ENCODE measurements at regions not wholly inside any gene's neighbourhood (a gene's known extent, or its start where the extent isn't known, plus 50 kb on each side); places are given as distances from the start of the nearest gene placed in this dataset.

DNA sequence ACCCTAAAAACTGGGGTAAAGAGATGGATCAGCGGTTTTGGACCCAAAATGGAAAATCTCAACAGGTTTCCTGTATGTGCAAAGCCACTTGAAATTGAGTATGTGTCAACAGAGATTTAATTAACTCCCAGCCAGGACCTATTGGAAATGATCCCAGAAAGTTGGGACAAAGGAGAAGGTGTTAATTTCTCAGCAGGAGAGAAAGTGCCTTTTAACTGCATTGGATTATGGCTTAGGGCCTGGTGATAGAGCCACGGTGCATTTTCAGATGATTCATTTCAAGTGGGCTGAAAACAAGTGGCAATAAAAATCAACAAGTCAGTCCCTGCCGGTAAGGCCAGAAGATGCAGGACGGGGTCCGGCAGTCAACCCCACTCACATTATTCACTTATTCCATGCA is 80.2 kb upstream of the BCL11A start:
- Histone ChIP-seq H3K36me3 (ENCODE audit: control insufficient read depth in 2 of 2, insufficient read depth in 1 of 2, low read length in 2 of 2) (no peaks in the 10 kb centered on the region), H3K9me3 (ENCODE audit: control insufficient read depth, insufficient read depth, low read depth, low read length) (no peaks in the 10 kb centered on the region), H3K4me1 (ENCODE audit: control insufficient read depth, insufficient read depth, low read length) (no peaks in the 10 kb centered on the region), H3K27ac (ENCODE audit: extremely low read depth, low read depth, low read length) (no peak overlapping the region), H3K4me3 (ENCODE audit: low read depth, low read length) (no peak overlapping the region)
- ChIA-PET POLR2A (no interaction called here), CTCF (interaction anchor here (1.0 to 1.1 kb wide), 2 partner anchors 9 to 74 kb away, joined by 6 to 8 read pairs; no protein-coding TSS in a partner anchor)
- TF ChIP-seq, protein P1, sequence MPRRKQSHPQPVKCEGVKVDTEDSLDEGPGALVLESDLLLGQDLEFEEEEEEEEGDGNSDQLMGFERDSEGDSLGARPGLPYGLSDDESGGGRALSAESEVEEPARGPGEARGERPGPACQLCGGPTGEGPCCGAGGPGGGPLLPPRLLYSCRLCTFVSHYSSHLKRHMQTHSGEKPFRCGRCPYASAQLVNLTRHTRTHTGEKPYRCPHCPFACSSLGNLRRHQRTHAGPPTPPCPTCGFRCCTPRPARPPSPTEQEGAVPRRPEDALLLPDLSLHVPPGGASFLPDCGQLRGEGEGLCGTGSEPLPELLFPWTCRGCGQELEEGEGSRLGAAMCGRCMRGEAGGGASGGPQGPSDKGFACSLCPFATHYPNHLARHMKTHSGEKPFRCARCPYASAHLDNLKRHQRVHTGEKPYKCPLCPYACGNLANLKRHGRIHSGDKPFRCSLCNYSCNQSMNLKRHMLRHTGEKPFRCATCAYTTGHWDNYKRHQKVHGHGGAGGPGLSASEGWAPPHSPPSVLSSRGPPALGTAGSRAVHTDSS (tag by site-specific recombination; IDR thresholded peaks at IDR 0.05): no peak
- no peak for TF ChIP-seq ZNF221 (tag by site-specific recombination; IDR thresholded peaks at IDR 0.05; ENCODE audit: borderline replicate concordance)
- TF ChIP-seq, protein P2, sequence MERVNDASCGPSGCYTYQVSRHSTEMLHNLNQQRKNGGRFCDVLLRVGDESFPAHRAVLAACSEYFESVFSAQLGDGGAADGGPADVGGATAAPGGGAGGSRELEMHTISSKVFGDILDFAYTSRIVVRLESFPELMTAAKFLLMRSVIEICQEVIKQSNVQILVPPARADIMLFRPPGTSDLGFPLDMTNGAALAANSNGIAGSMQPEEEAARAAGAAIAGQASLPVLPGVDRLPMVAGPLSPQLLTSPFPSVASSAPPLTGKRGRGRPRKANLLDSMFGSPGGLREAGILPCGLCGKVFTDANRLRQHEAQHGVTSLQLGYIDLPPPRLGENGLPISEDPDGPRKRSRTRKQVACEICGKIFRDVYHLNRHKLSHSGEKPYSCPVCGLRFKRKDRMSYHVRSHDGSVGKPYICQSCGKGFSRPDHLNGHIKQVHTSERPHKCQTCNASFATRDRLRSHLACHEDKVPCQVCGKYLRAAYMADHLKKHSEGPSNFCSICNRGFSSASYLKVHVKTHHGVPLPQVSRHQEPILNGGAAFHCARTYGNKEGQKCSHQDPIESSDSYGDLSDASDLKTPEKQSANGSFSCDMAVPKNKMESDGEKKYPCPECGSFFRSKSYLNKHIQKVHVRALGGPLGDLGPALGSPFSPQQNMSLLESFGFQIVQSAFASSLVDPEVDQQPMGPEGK (tag by site-specific recombination; IDR thresholded peaks at IDR 0.05): peak; percentile 51; the same call in 1 of the 2 replicates
- no peak for TF ChIP-seq KLF7 (tag by site-specific recombination; IDR thresholded peaks at IDR 0.05; ENCODE audit: borderline replicate concordance)
- TF ChIP-seq ZBTB8A (tag by site-specific recombination; IDR thresholded peaks at IDR 0.05): peak; percentile 46; the same call in 1 of the 2 replicates
- TF ChIP-seq, protein P3, sequence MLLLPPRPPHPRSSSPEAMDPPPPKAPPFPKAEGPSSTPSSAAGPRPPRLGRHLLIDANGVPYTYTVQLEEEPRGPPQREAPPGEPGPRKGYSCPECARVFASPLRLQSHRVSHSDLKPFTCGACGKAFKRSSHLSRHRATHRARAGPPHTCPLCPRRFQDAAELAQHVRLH (tag by site-specific recombination; IDR thresholded peaks at IDR 0.05): 0 out of 2 replicates have a peak, but pooled peaks have one; percentile 23
- TF ChIP-seq, protein P4, sequence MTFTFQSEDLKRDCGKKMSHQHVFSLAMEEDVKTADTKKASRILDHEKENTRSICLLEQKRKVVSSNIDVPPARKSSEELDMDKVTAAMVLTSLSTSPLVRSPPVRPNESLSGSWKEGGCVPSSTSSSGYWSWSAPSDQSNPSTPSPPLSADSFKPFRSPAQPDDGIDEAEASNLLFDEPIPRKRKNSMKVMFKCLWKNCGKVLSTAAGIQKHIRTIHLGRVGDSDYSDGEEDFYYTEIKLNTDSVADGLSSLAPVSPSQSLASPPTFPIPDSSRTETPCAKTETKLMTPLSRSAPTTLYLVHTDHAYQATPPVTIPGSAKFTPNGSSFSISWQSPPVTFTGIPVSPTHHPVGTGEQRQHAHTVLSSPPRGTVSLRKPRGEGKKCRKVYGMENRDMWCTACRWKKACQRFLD (tag by site-specific recombination; IDR thresholded peaks at IDR 0.05): no peak
- TF ChIP-seq ZNF211 (tag by site-specific recombination; IDR thresholded peaks at IDR 0.05; ENCODE audit: low read depth): no peak
- TF ChIP-seq ZSCAN23 (tag by site-specific recombination; IDR thresholded peaks at IDR 0.05): 0 out of 2 replicates have a peak, but pooled peaks have one; percentile 58
- no peak for TF ChIP-seq ZNF341 (tag by site-specific recombination; IDR thresholded peaks at IDR 0.05; ENCODE audit: low read depth)
- peak; percentile 76 for TF ChIP-seq ZNF843 (tag by site-specific recombination; IDR thresholded peaks at IDR 0.05)
- peak; percentile 99 for TF ChIP-seq SCRT2 (tag by site-specific recombination; IDR thresholded peaks at IDR 0.05)
- TF ChIP-seq, protein P5, sequence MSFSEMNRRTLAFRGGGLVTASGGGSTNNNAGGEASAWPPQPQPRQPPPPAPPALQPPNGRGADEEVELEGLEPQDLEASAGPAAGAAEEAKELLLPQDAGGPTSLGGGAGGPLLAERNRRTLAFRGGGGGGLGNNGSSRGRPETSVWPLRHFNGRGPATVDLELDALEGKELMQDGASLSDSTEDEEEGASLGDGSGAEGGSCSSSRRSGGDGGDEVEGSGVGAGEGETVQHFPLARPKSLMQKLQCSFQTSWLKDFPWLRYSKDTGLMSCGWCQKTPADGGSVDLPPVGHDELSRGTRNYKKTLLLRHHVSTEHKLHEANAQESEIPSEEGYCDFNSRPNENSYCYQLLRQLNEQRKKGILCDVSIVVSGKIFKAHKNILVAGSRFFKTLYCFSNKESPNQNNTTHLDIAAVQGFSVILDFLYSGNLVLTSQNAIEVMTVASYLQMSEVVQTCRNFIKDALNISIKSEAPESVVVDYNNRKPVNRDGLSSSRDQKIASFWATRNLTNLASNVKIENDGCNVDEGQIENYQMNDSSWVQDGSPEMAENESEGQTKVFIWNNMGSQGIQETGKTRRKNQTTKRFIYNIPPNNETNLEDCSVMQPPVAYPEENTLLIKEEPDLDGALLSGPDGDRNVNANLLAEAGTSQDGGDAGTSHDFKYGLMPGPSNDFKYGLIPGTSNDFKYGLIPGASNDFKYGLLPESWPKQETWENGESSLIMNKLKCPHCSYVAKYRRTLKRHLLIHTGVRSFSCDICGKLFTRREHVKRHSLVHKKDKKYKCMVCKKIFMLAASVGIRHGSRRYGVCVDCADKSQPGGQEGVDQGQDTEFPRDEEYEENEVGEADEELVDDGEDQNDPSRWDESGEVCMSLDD (tag by site-specific recombination; IDR thresholded peaks at IDR 0.05): no peak
- no peak for TF ChIP-seq ZNF777 (tag by site-specific recombination; IDR thresholded peaks at IDR 0.05; ENCODE audit: borderline replicate concordance)
- TF ChIP-seq ZNF629 (tag by site-specific recombination; IDR thresholded peaks at IDR 0.05): peak; percentile 79
- TF ChIP-seq SP2 (tag by site-specific recombination; IDR thresholded peaks at IDR 0.05): no peak
- no peak for TF ChIP-seq ZNF214 (tag by site-specific recombination; IDR thresholded peaks at IDR 0.05; ENCODE audit: borderline replicate concordance)
- peak; percentile 57; the same call in 1 of the 2 replicates for TF ChIP-seq ZNF121 (tag by site-specific recombination; IDR thresholded peaks at IDR 0.05)
- no peak for TF ChIP-seq EGR2 (tag by site-specific recombination; IDR thresholded peaks at IDR 0.05; ENCODE audit: low read depth)
- no peak for TF ChIP-seq ZNF768 (tag by site-specific recombination; IDR thresholded peaks at IDR 0.05)
- no peak for TF ChIP-seq MYNN (tag by site-specific recombination; IDR thresholded peaks at IDR 0.05; ENCODE audit: borderline replicate concordance)
- TF ChIP-seq SCRT1 (tag by site-specific recombination; IDR thresholded peaks at IDR 0.05; ENCODE audit: borderline replicate concordance): peak; percentile 94
- no peak for TF ChIP-seq ZFP3 (tag by site-specific recombination; IDR thresholded peaks at IDR 0.05; ENCODE audit: low read depth)
- TF ChIP-seq, protein P6, sequence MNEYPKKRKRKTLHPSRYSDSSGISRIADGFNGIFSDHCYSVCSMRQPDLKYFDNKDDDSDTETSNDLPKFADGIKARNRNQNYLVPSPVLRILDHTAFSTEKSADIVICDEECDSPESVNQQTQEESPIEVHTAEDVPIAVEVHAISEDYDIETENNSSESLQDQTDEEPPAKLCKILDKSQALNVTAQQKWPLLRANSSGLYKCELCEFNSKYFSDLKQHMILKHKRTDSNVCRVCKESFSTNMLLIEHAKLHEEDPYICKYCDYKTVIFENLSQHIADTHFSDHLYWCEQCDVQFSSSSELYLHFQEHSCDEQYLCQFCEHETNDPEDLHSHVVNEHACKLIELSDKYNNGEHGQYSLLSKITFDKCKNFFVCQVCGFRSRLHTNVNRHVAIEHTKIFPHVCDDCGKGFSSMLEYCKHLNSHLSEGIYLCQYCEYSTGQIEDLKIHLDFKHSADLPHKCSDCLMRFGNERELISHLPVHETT (tag by site-specific recombination; IDR thresholded peaks at IDR 0.05): peak; percentile 72; the same call in 1 of the 2 replicates
- TF ChIP-seq OVOL3 (tag by site-specific recombination; IDR thresholded peaks at IDR 0.05): 0 out of 2 replicates have a peak, but pooled peaks have one; percentile 28
- no peak; the same call in 1 of the 2 replicates for TF ChIP-seq ZBTB17 (tag by site-specific recombination; IDR thresholded peaks at IDR 0.05)
- TF ChIP-seq ZNF274 (IDR thresholded peaks at IDR 0.05; ENCODE audit: low read length): no peak
- no peak for TF ChIP-seq ZNF274 (tag by site-specific recombination; IDR thresholded peaks at IDR 0.05; ENCODE audit: borderline replicate concordance)
- peak; percentile 56 for TF ChIP-seq ZFHX2 (tag by site-specific recombination; conservative IDR thresholded peaks at IDR 0.05)
- peak; percentile 45; the same call in 1 of the 2 replicates for TF ChIP-seq ZNF146 (tag by site-specific recombination; IDR thresholded peaks at IDR 0.05)
- no peak for TF ChIP-seq ZNF266 (tag by site-specific recombination; IDR thresholded peaks at IDR 0.05; ENCODE audit: low read depth)

Measured in HEK293 (cell line).